OCI-LY7 (cell line): ENCODE measurements at regions not wholly inside any gene's neighbourhood (a gene's known extent, or its start where the extent isn't known, plus 50 kb on each side); places are given as distances from the start of the nearest gene placed in this dataset.

Experiments
- BruUV-seq: library from RNA; stranded (reverse); fragments of 400-500 nt; replicated peaks from 2 replicates; lab custom pipeline; 2021; lab: Mats Ljungman, UMichigan
- CTCF ChIA-PET: fragments of 300-600 bp; sonication (Branson Sonifier 250); formaldehyde crosslinking; loops from one replicate; lab custom pipeline; 2022; ENCODE audit warnings: antibody characterized with exemption; ENCODE audit not compliant: unreplicated experiment; lab: Charles Lee
- POLR2A ChIA-PET: fragments of 300-600 bp; sonication (Branson Sonifier 250); formaldehyde crosslinking; loops from one replicate; lab custom pipeline; 2022; ENCODE audit warnings: antibody characterized with exemption; lab: Charles Lee
- DNase-seq: peaks from one replicate; pipeline ENCODE4 v3.0.0-alpha.2; 2015; ENCODE audit warnings: low spot score
- H2AFZ ChIP-seq: fragments of 200-600 bp; sonication (generic), shearing (Covaris generic); 2 replicates; pipeline ENCODE4 v1.6.1; 2014; ENCODE audit warnings: mild to moderate bottlenecking, antibody characterized with exemption, low read length, moderate library complexity
- H3K27ac ChIP-seq: fragments of 200-600 bp; sonication (generic); 2 replicates; pipeline ENCODE4 v1.5.1; 2014; ENCODE audit warnings: mixed run types, low read depth, mild to moderate bottlenecking, moderate library complexity, low read length, inconsistent platforms; ENCODE audit not compliant: poor library complexity, severe bottlenecking
- H3K36me3 ChIP-seq: fragments of 200-600 bp; sonication (generic); 2 replicates; pipeline ENCODE4 v1.6.1; 2014; ENCODE audit warnings: mild to moderate bottlenecking, antibody characterized with exemption, low read length, moderate library complexity, mixed read lengths; ENCODE audit not compliant: insufficient read depth
- H3K4me1 ChIP-seq: fragments of 200-600 bp; sonication (generic); 2 replicates; pipeline ENCODE4 v1.5.1; 2014; ENCODE audit warnings: mild to moderate bottlenecking, low read length; ENCODE audit not compliant: insufficient read depth, poor library complexity, severe bottlenecking
- H3K4me2 ChIP-seq: fragments of 200-600 bp; sonication (generic); 2 replicates; pipeline ENCODE4 v1.6.1; 2014; ENCODE audit warnings: mild to moderate bottlenecking, low read length
- H3K4me3 ChIP-seq: fragments of 200-600 bp; sonication (generic); 2 replicates; pipeline ENCODE4 v1.5.1; 2014; ENCODE audit warnings: mild to moderate bottlenecking, low read depth, low read length; ENCODE audit not compliant: poor library complexity, severe bottlenecking
- H3K79me2 ChIP-seq: fragments of 200-600 bp; sonication (generic); 2 replicates; pipeline ENCODE4 v1.6.1; 2016; ENCODE audit warnings: low read depth, mild to moderate bottlenecking, low read length, moderate library complexity, mixed read lengths; ENCODE audit not compliant: insufficient read depth
- H3K9me2 ChIP-seq: fragments of 200-600 bp; sonication (generic); 2 replicates; pipeline ENCODE4 v1.6.1; 2016; ENCODE audit warnings: mild to moderate bottlenecking, low read length, mixed read lengths; ENCODE audit not compliant: insufficient read depth
- H3K9me3 ChIP-seq: fragments of 200-600 bp; sonication (generic); 2 replicates; pipeline ENCODE4 v1.6.1; 2014; ENCODE audit warnings: mild to moderate bottlenecking, mixed run types, low read length, mixed read lengths
- H4K20me1 ChIP-seq: fragments of 200-600 bp; sonication (generic); 2 replicates; pipeline ENCODE4 v1.6.1; 2014; ENCODE audit warnings: mild to moderate bottlenecking, antibody characterized with exemption, low read length, moderate library complexity, mixed read lengths; ENCODE audit not compliant: insufficient read depth
- EZH2phosphoT487 ChIP-seq: fragments of 200-600 bp; sonication (generic); IDR thresholded peaks from 2 replicates; pipeline ENCODE4 v1.6.1; 2018; ENCODE audit warnings: low read depth, borderline replicate concordance, mild to moderate bottlenecking, mixed run types, antibody characterized with exemption, low read length, moderate library complexity, mixed read lengths
- intact Hi-C: fragments of 100-400 bp; cut with micrococcal nuclease; formaldehyde crosslinking; loops from one replicate; pipeline ENCODE4 v1.10.0; 2022; ENCODE audit not compliant: unreplicated experiment
- TF ChIP-seq, protein P1 (sequence below): fragments of 200-600 bp; sonication (generic); conservative IDR thresholded peaks from 2 replicates; pipeline ENCODE4 v1.5.1; 2014; ENCODE audit warnings: mild to moderate bottlenecking, antibody characterized with exemption, low read length, moderate library complexity, mixed read lengths

DNA sequence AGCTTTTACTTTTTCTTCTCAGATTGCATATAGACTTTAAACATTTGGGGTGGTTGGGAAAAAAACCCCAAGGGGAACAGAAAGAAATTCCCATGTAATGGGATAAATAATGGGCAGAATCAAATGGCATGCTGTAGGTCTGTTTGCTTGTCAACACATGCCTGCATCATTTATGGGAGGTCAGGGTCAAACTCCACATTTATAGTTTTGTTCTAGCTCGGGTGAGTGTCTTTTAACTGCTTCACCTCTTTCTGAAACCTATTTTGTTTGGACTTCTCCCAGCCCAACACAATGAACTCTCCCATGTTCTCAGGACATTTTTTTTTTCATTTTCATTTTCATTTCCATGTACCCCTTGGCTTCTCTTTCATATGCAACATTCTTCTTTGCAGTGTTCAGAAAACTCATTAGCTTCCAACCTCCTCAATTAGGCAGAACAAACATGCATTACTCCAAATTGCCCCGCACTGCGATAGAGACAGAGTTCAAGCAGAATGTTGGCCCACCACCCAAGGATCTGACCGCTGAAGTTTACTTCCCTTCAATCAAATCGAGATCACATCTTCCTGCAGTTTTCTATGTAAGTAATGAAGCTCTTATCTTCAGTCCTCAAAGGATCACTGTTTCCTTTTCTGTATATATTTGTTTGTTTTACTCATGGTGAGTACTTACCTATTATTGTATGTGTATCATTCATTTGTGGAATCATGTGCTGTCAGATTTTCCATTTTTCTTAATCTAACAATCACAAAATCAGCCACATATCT lies 354.6 kb downstream of the ZSWIM6 start:
- H2AFZ ChIP-seq: no peak overlapping the region
- H3K4me2 ChIP-seq: no peak overlapping the region
- no peak overlapping the region for H3K4me3 ChIP-seq
- no peaks in the 10 kb centered on the region for H3K79me2 ChIP-seq
- no peaks in the 10 kb centered on the region for H4K20me1 ChIP-seq
- ChIA-PET CTCF (no interaction called here), POLR2A (no interaction called here)
- no peak overlapping the region for H3K27ac ChIP-seq
- H3K4me1 ChIP-seq: no peaks in the 10 kb centered on the region
- no TSS peak for BruUV-seq
- intact Hi-C loops: no loop called here
- DNase-seq: no peak
- no peaks in the 10 kb centered on the region for H3K9me2 ChIP-seq
- no peaks in the 10 kb centered on the region for H3K36me3 ChIP-seq
- no peaks in the 10 kb centered on the region for H3K9me3 ChIP-seq
- TF ChIP-seq, protein P1, sequence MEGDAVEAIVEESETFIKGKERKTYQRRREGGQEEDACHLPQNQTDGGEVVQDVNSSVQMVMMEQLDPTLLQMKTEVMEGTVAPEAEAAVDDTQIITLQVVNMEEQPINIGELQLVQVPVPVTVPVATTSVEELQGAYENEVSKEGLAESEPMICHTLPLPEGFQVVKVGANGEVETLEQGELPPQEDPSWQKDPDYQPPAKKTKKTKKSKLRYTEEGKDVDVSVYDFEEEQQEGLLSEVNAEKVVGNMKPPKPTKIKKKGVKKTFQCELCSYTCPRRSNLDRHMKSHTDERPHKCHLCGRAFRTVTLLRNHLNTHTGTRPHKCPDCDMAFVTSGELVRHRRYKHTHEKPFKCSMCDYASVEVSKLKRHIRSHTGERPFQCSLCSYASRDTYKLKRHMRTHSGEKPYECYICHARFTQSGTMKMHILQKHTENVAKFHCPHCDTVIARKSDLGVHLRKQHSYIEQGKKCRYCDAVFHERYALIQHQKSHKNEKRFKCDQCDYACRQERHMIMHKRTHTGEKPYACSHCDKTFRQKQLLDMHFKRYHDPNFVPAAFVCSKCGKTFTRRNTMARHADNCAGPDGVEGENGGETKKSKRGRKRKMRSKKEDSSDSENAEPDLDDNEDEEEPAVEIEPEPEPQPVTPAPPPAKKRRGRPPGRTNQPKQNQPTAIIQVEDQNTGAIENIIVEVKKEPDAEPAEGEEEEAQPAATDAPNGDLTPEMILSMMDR: no peak
- TF ChIP-seq EZH2phosphoT487: no peak

- BruUV-seq: no TSS peak
- H3K9me2 ChIP-seq: no peaks in the 10 kb centered on the region
- H3K36me3 ChIP-seq: no peaks in the 10 kb centered on the region
- no peak for DNase-seq
- no peaks in the 10 kb centered on the region for H4K20me1 ChIP-seq
- intact Hi-C loops: no loop called here
- no peaks in the 10 kb centered on the region for H3K9me3 ChIP-seq
- TF ChIP-seq, protein P1: no peak
- TF ChIP-seq EZH2phosphoT487: no peak
- H3K27ac ChIP-seq: no peak overlapping the region
- H2AFZ ChIP-seq: no peak overlapping the region
- ChIA-PET POLR2A (no interaction called here), CTCF (no interaction called here)
- no peak overlapping the region for H3K4me3 ChIP-seq
- no peak overlapping the region for H3K4me2 ChIP-seq
- no peaks in the 10 kb centered on the region for H3K79me2 ChIP-seq
- H3K4me1 ChIP-seq: no peaks in the 10 kb centered on the region
Measured at GRCh38 chr5:61687371-61687770, 355.3 kb downstream of the ZSWIM6 start.

GRCh38 chr5:61689153-61689846 lies 357.2 kb downstream of the ZSWIM6 start:
- no peak for DNase-seq
- Histone ChIP-seq H2AFZ (no peak overlapping the region), H3K9me3 (0 out of 2 replicates have a peak, but pooled peaks cover 4% of the 10 kb centered on the region), H3K79me2 (no peaks in the 10 kb centered on the region), H3K4me3 (no peak overlapping the region), H4K20me1 (no peaks in the 10 kb centered on the region), H3K9me2 (no peaks in the 10 kb centered on the region), H3K36me3 (no peaks in the 10 kb centered on the region), H3K4me2 (no peak overlapping the region), H3K4me1 (no peaks in the 10 kb centered on the region), H3K27ac (no peak overlapping the region)
- ChIA-PET POLR2A (interaction anchor here (0.7 kb wide), 1 partner anchor 11 kb away, joined by 3 read pairs; no protein-coding TSS in a partner anchor), CTCF (no interaction called here)
- no peak for TF ChIP-seq EZH2phosphoT487
- TF ChIP-seq, protein P1: no peak
- intact Hi-C loops: no loop called here
- no TSS peak for BruUV-seq
